ENCODE measurements at regions not wholly inside any gene's neighbourhood (a gene's known extent, or its start where the extent isn't known, plus 50 kb on each side); places are given as distances from the start of the nearest gene placed in this dataset.

DNA sequence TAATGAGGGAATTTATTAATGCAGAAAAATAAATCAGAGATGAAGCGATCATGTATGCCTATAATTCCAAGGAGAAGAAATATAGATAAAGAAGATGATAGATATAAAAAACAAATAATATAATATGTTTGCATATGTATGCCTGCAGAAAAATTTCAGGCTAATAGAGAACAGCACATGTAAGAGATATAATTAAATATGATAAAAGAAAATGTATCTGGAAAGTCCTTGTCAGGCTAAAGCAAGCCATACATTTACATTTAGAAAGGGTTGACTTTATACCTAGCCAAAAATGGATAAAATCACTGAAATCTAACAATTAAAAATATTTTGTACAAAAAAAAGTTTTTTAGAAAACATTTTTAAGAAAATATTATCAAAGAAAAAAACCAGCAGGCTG, 454.1 kb downstream of the C6orf118 start:
- no peak overlapping the region for H2AK5ac ChIP-seq (ENCODE audit: insufficient read length, low read length)
- H3K56ac ChIP-seq (ENCODE audit: insufficient read length, low read depth, low read length): no peak overlapping the region
- Mint-ChIP-seq H3K36me3 (ENCODE audit: insufficient read depth in 1 of 3, low read depth in 3 of 3) (no peaks in the 10 kb centered on the region), H3K9me3 (no peaks in the 10 kb centered on the region), H3K27me3 (ENCODE audit: low read depth) (no peaks in the 10 kb centered on the region), H3K27ac (no peak overlapping the region), H3K4me1 (no peaks in the 10 kb centered on the region), H3K4me3 (no peak overlapping the region)
- no peaks in the 10 kb centered on the region for H3K9me3 ChIP-seq (ENCODE audit: control insufficient read depth, low read depth, low read length)
- no peaks in the 10 kb centered on the region for H3K4me1 ChIP-seq (ENCODE audit: insufficient read depth, low read length)
- no peak overlapping the region for H3K4ac ChIP-seq (ENCODE audit: low read depth, low read length)
- no peak overlapping the region for H3K4me2 ChIP-seq (ENCODE audit: insufficient read depth, insufficient read length, low read length)
- no peak overlapping the region for H2BK120ac ChIP-seq (ENCODE audit: low read depth, low read length, poor library complexity, severe bottlenecking)
- H4K5ac ChIP-seq (ENCODE audit: insufficient read length, low read depth, low read length): no peak overlapping the region
- H4K8ac ChIP-seq (replicated peaks; ENCODE audit: insufficient read length, low read depth, low read length): no peak overlapping the region
- H3K23me2 ChIP-seq (ENCODE audit: insufficient read length, low read depth, low read length, poor library complexity, severe bottlenecking): no peaks in the 10 kb centered on the region
- H2BK15ac ChIP-seq (ENCODE audit: low read depth, low read length): no peak overlapping the region
- TF ChIP-seq CTCF (conservative IDR thresholded peaks at IDR 0.05): no peak
- no CpG with 5 or more reads among the region's 1 CpG for WGBS (ENCODE audit: extremely low coverage, insufficient read length, low lambda C conversion rate)
- no peaks in the 10 kb centered on the region for H3K27me3 ChIP-seq (ENCODE audit: insufficient read depth, low read length)
- no peak overlapping the region for H3K27ac ChIP-seq (ENCODE audit: insufficient read length, low read depth, low read length)
- no peak for DNase-seq
- H3K9ac ChIP-seq (ENCODE audit: extremely low read depth, insufficient read length, low read length): no peak overlapping the region
- H3K79me1 ChIP-seq (ENCODE audit: insufficient read depth, low read depth, low read length, poor library complexity, severe bottlenecking): no peaks in the 10 kb centered on the region
- H2BK12ac ChIP-seq (ENCODE audit: insufficient read length, low read depth, low read length): no peak overlapping the region
- H2BK20ac ChIP-seq (ENCODE audit: low read depth, low read length, poor library complexity, severe bottlenecking): no peak overlapping the region
- no peak overlapping the region for H3T11ph ChIP-seq (ENCODE audit: low read length)
- H4K91ac ChIP-seq (ENCODE audit: insufficient read length, low read depth, low read length): no peak overlapping the region
- H3K18ac ChIP-seq (ENCODE audit: insufficient read length, low read depth, low read length): no peak overlapping the region
- H2BK5ac ChIP-seq (ENCODE audit: insufficient read length, low read length): no peak overlapping the region
- no peak overlapping the region for H2AFZ ChIP-seq (ENCODE audit: low read length)
- H3K23ac ChIP-seq (ENCODE audit: insufficient read length, low read depth, low read length): no peak overlapping the region
- H3K14ac ChIP-seq (ENCODE audit: insufficient read depth, low read length): no peak overlapping the region
- no peaks in the 10 kb centered on the region for H3K79me2 ChIP-seq (ENCODE audit: insufficient read depth, low read length)
- no peaks in the 10 kb centered on the region for H4K20me1 ChIP-seq (ENCODE audit: control insufficient read depth, insufficient read depth, insufficient read length)

Data from H9 (cell line).